Mucosa of descending colon (tissue), 3 donors: ENCODE measurements at regions not wholly inside any gene's neighbourhood (a gene's known extent, or its start where the extent isn't known, plus 50 kb on each side); places are given as distances from the start of the nearest gene placed in this dataset.

Experiments used
- ATAC-seq: fragments of 200-7000 bp; cut with Tn5 transposase; one replicate; pipeline ENCODE4 v1.9.1; 2020; ENCODE audit warnings: mild to moderate bottlenecking, moderate library complexity
- DNase-seq, 3 donors: peaks; one replicate each; pipeline ENCODE4 v3.0.0-alpha.2; 2020
- H3K36me3 ChIP-seq: fragments of 200-600 bp; one replicate; pipeline ENCODE4 v1.8.0; 2021; ENCODE audit warnings: low read depth, mild to moderate bottlenecking
- H3K4me1 ChIP-seq: fragments of 200-600 bp; one replicate; pipeline ENCODE4 v1.8.0; 2021; ENCODE audit warnings: low read depth, mild to moderate bottlenecking
- H3K4me3 ChIP-seq: fragments of 200-600 bp; one replicate; pipeline ENCODE4 v1.8.0; 2021; ENCODE audit warnings: mild to moderate bottlenecking
- H3K9me3 ChIP-seq: fragments of 200-600 bp; one replicate; pipeline ENCODE4 v1.8.0; 2021; ENCODE audit warnings: mild to moderate bottlenecking
- CTCF ChIP-seq: fragments of 200-600 bp; IDR thresholded peaks from one replicate; pipeline ENCODE4 v1.8.0; 2022; ENCODE audit warnings: antibody characterized with exemption, mild to moderate bottlenecking
- intact Hi-C, 2 donors: fragments of 100-400 bp; cut with DNase I in 1 of 2; cut with micrococcal nuclease in 1 of 2; formaldehyde crosslinking; loops; one replicate each; pipeline versions ENCODE4 v1.11.0 to v1.11.1; 2022; cut with DNase I, micrococcal nuclease
- donor health status: DM: no; HTN: no; CAD: no; lungs with moderate emphysema.
- donor health status: DM: no; HTN: no; CAD: no.
- donor health status: DM: no; HTN: yes; CAD: no.

DNA sequence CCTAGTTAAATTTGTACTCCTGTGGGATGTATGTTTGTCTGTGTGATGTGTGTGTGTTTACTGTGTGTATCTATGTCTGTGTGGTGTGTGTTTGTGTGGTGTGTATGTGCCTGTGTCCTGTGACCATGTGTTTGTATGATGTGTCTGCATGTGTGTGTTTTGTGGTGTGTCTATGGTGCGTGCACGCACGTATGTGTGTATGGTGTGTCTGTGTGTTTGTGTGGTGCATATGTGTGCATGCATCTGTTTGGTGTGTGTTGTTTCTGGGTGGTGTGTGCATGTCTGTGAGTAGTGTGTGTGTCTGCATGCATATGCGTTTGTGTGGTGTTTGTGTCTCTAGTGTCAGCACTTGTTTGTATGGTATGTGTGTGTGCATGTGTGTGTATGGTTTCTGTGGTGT, 174.2 kb upstream of the RBFOX1 start:
- H3K4me1 ChIP-seq, result no peaks in the 10 kb centered on the region
- no peaks in the 10 kb centered on the region for H3K9me3 ChIP-seq
- no peak for TF ChIP-seq CTCF
- H3K4me3 ChIP-seq, result no peak overlapping the region
- no peak for ATAC-seq
- intact Hi-C loops, result no loop called here
- no peaks in the 10 kb centered on the region for H3K36me3 ChIP-seq
- DNase-seq, result no peak

DNA sequence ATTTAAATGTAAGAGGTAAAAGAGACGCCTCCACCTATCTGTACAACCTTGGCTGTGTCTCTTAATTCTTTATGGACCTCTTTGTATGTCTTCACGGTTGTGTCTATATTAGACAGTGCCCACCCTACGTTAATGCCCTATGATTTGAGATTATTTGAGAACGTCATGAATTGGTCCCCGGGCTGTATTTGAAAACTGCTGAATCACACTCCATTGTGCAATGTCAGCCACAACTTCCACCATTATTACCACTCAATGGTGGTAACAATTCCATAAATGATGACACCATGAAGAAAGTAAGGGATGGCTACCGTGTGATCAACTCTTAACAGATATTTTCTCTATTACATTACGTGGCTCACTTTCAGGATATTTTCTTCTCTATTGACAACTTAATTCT, 182.4 kb upstream of the RBFOX1 start:
- DNase-seq, result no peak
- H3K9me3 ChIP-seq, result no peaks in the 10 kb centered on the region
- intact Hi-C loops, result no loop called here
- H3K4me3 ChIP-seq, result no peak overlapping the region
- H3K36me3 ChIP-seq, result no peaks in the 10 kb centered on the region
- no peaks in the 10 kb centered on the region for H3K4me1 ChIP-seq
- ATAC-seq, result no peak
- no peak for TF ChIP-seq CTCF

DNA sequence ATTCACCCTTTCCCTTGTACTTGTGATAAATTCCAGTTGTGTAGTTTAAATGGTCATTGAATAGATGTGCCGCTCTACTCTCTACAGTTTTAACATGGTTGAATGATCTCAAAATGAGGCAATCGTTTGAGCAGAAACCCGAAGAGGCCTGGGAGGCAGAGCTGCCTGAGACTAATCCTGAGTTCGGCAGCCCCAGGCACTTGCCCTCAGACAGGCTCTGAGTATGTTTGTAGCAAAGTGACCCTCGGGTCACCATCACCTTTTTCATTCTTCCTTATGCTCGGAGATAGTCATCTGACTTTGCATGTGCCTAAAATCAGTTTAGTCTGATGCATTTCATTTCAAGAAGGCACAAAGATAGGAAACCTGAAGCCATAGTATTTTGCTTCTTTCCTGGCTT, 184.0 kb upstream of the RBFOX1 start:
- intact Hi-C loops, result no loop called here
- no peak for ATAC-seq
- Histone ChIP-seq H3K4me3 (no peak overlapping the region), H3K9me3 (no peaks in the 10 kb centered on the region), H3K4me1 (no peaks in the 10 kb centered on the region), H3K36me3 (no peaks in the 10 kb centered on the region)
- DNase-seq, result no peak
- no peak for TF ChIP-seq CTCF

DNA sequence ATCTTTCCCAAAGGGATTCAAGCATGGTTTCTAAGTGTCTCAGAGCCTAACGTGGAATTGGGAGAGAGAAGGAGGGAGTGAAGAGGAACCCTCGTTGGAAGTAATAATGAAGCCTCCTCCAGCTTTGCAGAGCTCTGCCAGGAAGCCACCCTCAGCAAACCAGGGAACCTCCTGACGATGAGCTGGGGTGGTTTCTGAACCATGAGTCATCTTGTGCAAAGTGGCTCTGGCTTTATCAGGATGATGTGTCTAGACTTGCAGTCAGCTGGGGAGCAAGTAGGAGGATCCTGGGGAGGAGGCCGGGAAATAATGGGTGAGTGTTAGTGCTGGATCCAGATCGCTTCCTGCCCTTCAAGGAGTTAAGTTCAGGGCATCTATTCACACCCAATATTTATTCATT, 191.7 kb upstream of the RBFOX1 start:
- intact Hi-C loops, result no loop called here
- no peak for TF ChIP-seq CTCF
- no peaks in the 10 kb centered on the region for H3K9me3 ChIP-seq
- no peaks in the 10 kb centered on the region for H3K4me1 ChIP-seq
- H3K36me3 ChIP-seq, result no peaks in the 10 kb centered on the region
- ATAC-seq, result no peak
- H3K4me3 ChIP-seq, result no peak overlapping the region
- DNase-seq, result no peak

GRCh38 chr16:7137560-7138330, 194.9 kb upstream of the RBFOX1 start:
- Histone ChIP-seq H3K36me3 (no peaks in the 10 kb centered on the region), H3K9me3 (no peaks in the 10 kb centered on the region), H3K4me1 (no peaks in the 10 kb centered on the region), H3K4me3 (no peak overlapping the region)
- no peak for TF ChIP-seq CTCF
- ATAC-seq (peak; percentile 82), DNase-seq (no peak)
- intact Hi-C loops, result no loop called here

DNA sequence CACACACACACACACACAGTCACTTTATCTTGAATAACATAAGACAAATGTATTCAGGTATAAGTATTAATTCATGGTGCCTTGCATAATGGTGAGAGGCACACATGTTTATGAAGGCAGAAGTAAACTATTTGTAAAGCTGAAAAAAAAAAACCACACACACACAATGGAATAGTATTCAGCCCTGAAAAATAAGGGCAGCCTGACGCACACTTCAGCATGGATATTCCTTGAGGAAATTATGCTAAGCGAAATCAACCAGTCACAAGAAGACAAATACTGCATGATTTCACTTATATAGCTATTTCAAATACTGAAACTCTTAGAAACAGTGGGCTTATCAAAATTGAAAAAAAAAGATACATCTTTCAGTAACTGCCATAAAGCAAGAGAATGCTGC, 200.2 kb upstream of the RBFOX1 start:
- Histone ChIP-seq H3K9me3 (no peaks in the 10 kb centered on the region), H3K36me3 (no peaks in the 10 kb centered on the region), H3K4me3 (no peak overlapping the region), H3K4me1 (no peaks in the 10 kb centered on the region)
- intact Hi-C loops, result no loop called here
- DNase-seq, result no peak
- TF ChIP-seq CTCF, result no peak
- ATAC-seq, result no peak
